Body of pancreas (tissue), 4 donors: ENCODE measurements at regions not wholly inside any gene's neighbourhood (a gene's known extent, or its start where the extent isn't known, plus 50 kb on each side); places are given as distances from the start of the nearest gene placed in this dataset.
"Not testable (repeated sequence)": the region's sequence is repeated elsewhere in the genome, so short reads cannot be mapped to it uniquely, and the experiment has no call there.

ENCODE experiments used
- ATAC-seq: fragments of 150-250 bp; one replicate; pipeline ENCODE4 v1.9.1; 2016
- DNase-seq, 4 donors: peaks; one replicate each; pipeline ENCODE4 v3.0.0-alpha.2; 2019
- H3K27ac ChIP-seq, 4 donors: fragments of 200-600 bp; sonication (generic); 1 replicate in 3 of 4; 2 replicates in 1 of 4; pipeline versions ENCODE4 v1.5.1 to v1.6.1; 2016 to 2019; ENCODE audit warnings: mild to moderate bottlenecking in 1 of 4, mixed read lengths in 1 of 4, moderate library complexity in 1 of 4
- H3K27me3 ChIP-seq, 2 donors: fragments of 200-600 bp; sonication (generic); one replicate each; pipeline ENCODE4 v1.6.0; 2016; ENCODE audit warnings: mild to moderate bottlenecking in 1 of 2
- H3K36me3 ChIP-seq, 2 donors: fragments of 200-600 bp; sonication (generic); replicated peaks in 1 of 2; 2 replicates each; pipeline ENCODE4 v1.5.1; 2016; ENCODE audit warnings: low read depth in 2 of 2; ENCODE audit not compliant: insufficient read depth in 1 of 2
- H3K4me1 ChIP-seq: fragments of 200-600 bp; sonication (generic); one replicate; pipeline ENCODE4 v1.6.0; 2016
- H3K4me3 ChIP-seq, 2 donors: fragments of 200-600 bp; sonication (generic); 1 replicate in 1 of 2; 2 replicates in 1 of 2; pipeline ENCODE4 v1.5.1; 2016 to 2019
- H3K9me3 ChIP-seq, 3 donors: fragments of 200-600 bp; sonication (generic); 1 replicate in 2 of 3; 2 replicates in 1 of 3; pipeline ENCODE4 v1.5.1; 2016
- CTCF ChIP-seq, 7 experiments: fragments of 450-650 bp in 4 of 7; fragments of 200-600 bp in 3 of 7; sonication (generic) in 3 of 7; IDR thresholded peaks; one replicate each; pipeline ENCODE4 v1.5.1; 2016 to 2019; ENCODE audit warnings: antibody characterized with exemption in 7 of 7
- POLR2A ChIP-seq, 3 donors: fragments of 450-650 bp; IDR thresholded peaks; one replicate each; pipeline ENCODE4 v1.6.1; 2016; ENCODE audit warnings: antibody characterized with exemption in 3 of 3, mild to moderate bottlenecking in 2 of 3
- WGBS, 2 donors: methylation state at CpG; one replicate each; pipeline ENCODE4 v1.1.5; 2017; 5-methylcytosine and 5-hydroxymethylcytosine counted together
- intact Hi-C: fragments of 100-400 bp; cut with DNase I; formaldehyde crosslinking; loops from one replicate; pipeline ENCODE4 v1.15.1; 2023

- H3K27me3 ChIP-seq = no peaks in the 10 kb centered on the region
- intact Hi-C loops = no loop called here
- WGBS, 2 donors = 12 to 16% methylated on average over 22 to 24 of the region's 24 CpGs
Measured at GRCh38 chr9:135281791-135282737, 194.6 kb downstream of the OLFM1 start.

GRCh38 chr9:135282808-135283207 lies 195.3 kb downstream of the OLFM1 start:
- 23 to 57% methylated on average over 2 to 4 of the region's 4 CpGs for WGBS, 2 donors
- Histone ChIP-seq H3K27me3 (no peaks in the 10 kb centered on the region), H3K36me3 (no peaks in the 10 kb centered on the region), H3K27ac (peak overlapping the region in 1 of 4 donors; percentile 61), H3K4me1 (peaks cover 23% of the 10 kb centered on the region), H3K9me3 (no peaks in the 10 kb centered on the region), H3K4me3 (no peak overlapping the region)
- no peak for DNase-seq
- ATAC-seq = no peak
- TF ChIP-seq CTCF (IDR thresholded peaks at IDR 0.05) = no peak
- TF ChIP-seq POLR2A (IDR thresholded peaks at IDR 0.05) = no peak
- intact Hi-C loops = no loop called here

More at GRCh38 chr9:135281791-135282737, 194.6 kb downstream of the OLFM1 start:
- Histone ChIP-seq H3K4me1 (peaks cover 23% of the 10 kb centered on the region), H3K4me3 (no peak overlapping the region), H3K36me3 (no peaks in the 10 kb centered on the region), H3K9me3 (no peaks in the 10 kb centered on the region), H3K27ac (peak overlapping the region; percentile 39 to 78 (median 64))
- ATAC-seq (peak; percentile 95), DNase-seq (peak; percentile 90 to 94 (median 94))
- TF ChIP-seq POLR2A (IDR thresholded peaks at IDR 0.05) (no peak), CTCF (IDR thresholded peaks at IDR 0.05) (peak in 1 of 7 experiments; percentile 10)

- WGBS, 2 donors = 83 to 84% methylated on average over 15 of the region's 15 CpGs
- H3K27me3 ChIP-seq = no peaks in the 10 kb centered on the region
- TF ChIP-seq CTCF (IDR thresholded peaks at IDR 0.05) (no peak), POLR2A (IDR thresholded peaks at IDR 0.05) (no peak)
- no peaks in the 10 kb centered on the region for H3K9me3 ChIP-seq
- no peak for DNase-seq
- ATAC-seq = no peak
- H3K36me3 ChIP-seq = no peaks in the 10 kb centered on the region
- H3K4me3 ChIP-seq = no peak overlapping the region
- intact Hi-C loops = no loop called here
- no peak overlapping the region for H3K27ac ChIP-seq
- H3K4me1 ChIP-seq = peaks cover 23% of the 10 kb centered on the region
Measured at GRCh38 chr9:135283671-135284070, 195.9 kb upstream of the PPP1R26 start.

GRCh38 chr9:135284386-135285134 lies 195.0 kb upstream of the PPP1R26 start:
- TF ChIP-seq CTCF (IDR thresholded peaks at IDR 0.05) = no peak
- no peak for TF ChIP-seq POLR2A (IDR thresholded peaks at IDR 0.05)
- Histone ChIP-seq H3K4me3 (no peak overlapping the region), H3K27ac (no peak overlapping the region), H3K27me3 (no peaks in the 10 kb centered on the region), H3K9me3 (no peaks in the 10 kb centered on the region), H3K36me3 (no peaks in the 10 kb centered on the region), H3K4me1 (peaks cover 26% of the 10 kb centered on the region)
- ATAC-seq (no peak), DNase-seq (no peak)
- 80 to 90% methylated on average over 9 to 13 of the region's 13 CpGs for whole genome bisulfite sequencing, 2 donors
- intact Hi-C loops = no loop called here

GRCh38 chr9:135286187-135286925 lies 193.2 kb upstream of the PPP1R26 start:
- H3K27ac ChIP-seq, H3K4me3 ChIP-seq, H3K27me3 ChIP-seq, H3K9me3 ChIP-seq, intact Hi-C loops, ATAC-seq, H3K36me3 ChIP-seq, DNase-seq: not testable (repeated sequence)
- peaks cover 35% of the 10 kb centered on the region for H3K4me1 ChIP-seq
- WGBS, 2 donors = 85% methylated on average over 22 to 33 of the region's 33 CpGs
